ENCODE measurements at regions not wholly inside any gene's neighbourhood (a gene's known extent, or its start where the extent isn't known, plus 50 kb on each side); places are given as distances from the start of the nearest gene placed in this dataset.

DNA sequence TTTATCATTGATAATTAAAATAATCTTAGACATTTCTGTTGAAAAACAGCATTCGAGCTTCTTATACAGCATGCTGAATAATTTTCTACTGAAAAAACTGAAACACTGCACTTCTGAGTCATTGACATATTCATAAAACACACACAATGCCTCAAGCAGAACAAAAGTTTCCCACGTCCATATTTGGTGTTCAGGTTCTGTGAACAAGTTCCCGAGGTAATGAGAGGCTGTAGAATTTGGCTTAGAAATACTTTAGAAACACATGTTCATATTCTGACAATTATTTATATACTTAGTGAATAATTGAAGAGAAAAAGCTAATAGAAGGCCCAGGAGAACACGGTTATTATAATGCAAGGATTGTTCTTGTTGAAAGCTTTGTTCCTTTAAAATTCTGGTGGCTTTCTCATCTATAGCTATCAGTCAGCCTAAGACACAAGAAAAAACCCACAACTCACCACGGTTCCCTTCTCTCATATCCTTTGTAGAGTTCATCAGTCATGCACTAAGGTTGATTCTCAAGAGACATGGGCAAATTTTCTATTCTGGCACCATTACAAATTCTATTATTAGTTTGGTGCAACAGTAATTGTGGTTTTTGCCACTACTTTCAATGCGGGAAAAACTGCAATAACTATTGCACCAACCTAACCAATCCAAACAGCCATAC is 194.4 kb downstream of the TMX3 start:
- DNase-seq, result no peak

DNA sequence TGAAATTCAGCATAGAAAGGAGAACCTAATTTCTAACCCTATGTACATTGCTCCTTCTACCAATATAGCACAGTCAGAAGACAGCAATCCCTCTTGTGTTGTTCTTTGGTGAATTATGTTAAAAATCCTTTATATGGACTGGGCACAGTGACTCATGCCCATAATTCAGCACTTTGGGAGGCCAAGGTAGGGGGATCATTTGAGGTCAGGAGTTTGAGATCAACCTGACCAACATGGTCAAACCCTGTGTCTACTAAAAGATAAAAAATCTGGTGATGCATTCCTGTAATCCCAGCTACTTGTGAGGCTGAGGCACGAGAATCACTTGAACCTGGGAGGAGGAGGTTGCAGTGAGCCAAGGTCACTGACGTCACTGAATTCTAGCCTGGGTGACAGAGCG is 195.6 kb downstream of the TMX3 start:
- DNase-seq, result no peak

- DNase-seq, result no peak
Observed at GRCh38 chr18:68509902-68510301, 205.0 kb downstream of the TMX3 start.

GRCh38 chr18:68507781-68508180 is 207.1 kb downstream of the TMX3 start:
- DNase-seq, result no peak

DNA sequence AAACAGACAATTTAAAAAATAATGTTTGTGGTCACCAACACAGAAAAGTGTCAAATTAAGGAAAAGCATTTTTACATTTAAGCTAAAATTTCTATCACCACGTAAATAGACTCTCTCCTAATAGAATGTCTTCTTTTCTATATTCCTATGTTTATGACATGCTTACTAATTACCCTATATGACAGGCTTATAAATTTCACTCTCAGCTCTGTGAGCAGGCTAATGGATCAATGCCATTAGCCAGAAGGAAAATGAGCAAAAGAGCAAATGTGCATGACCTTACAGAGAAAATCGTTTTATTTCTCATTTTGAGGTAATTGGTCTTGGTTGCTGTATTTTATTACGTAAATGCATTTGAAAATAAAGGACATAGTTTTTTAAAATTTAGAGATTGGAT is 209.7 kb downstream of the TMX3 start:
- DNase-seq, result no peak

DNA sequence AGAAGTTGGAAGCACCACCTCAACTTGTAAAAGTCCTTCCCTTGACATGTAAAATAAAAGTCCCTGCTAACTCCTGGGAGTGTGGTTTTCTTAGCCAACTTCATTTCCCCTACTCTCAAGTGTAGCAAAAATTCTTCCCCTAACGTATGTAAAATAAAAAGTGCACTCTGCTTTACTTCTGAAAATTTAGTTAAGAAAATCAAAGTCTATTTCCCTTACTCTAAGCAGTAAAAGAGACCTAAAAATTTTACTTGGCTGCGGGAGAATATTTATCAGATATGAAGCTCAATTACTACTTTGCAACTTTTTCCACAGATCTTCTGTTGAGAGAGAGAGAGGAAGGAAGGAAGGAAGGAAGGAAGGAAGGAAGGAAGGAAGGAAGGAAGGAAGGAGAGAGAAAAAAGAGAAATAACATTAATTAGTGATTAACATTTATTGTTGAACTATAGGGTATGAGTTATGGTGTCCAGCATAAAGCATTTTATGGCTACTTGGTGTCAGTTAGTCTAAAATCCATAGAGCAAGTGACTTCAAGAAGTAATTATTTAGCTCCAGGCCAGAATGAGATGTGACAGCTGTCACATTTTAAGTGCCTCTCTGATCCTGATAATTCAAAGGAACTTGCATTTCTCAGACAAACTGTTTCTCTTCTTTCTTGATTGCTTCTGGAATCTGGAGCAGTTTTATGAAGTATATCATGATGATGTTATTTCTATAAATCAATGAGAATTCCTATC is 210.3 kb downstream of the TMX3 start:
- DNase-seq, result no peak

- DNase-seq, result no peak
Observed at GRCh38 chr18:68500556-68500955, 214.4 kb downstream of the TMX3 start.

DNA sequence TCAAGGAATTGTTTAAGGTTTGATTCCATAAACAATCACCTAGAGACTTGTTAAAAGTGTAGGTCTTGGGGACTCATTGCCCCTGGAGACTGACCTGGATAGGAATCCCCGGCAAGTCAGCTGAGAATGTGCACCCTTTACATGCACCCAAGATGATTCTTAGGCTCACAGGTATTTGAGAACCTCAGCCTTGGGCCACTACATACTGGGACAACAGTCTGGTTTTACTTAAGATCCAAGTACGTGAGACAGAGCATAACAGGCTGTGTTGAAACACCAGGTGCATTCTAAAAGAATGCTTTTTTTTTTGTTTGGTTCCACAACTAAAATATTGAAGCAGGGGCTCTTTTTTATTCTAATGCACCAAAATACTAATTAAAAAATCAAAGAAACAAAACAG is 215.8 kb downstream of the TMX3 start:
- DNase-seq, result no peak

- no peak for DNase-seq
Observed at GRCh38 chr18:68498636-68499035, 216.3 kb downstream of the TMX3 start.

DNA sequence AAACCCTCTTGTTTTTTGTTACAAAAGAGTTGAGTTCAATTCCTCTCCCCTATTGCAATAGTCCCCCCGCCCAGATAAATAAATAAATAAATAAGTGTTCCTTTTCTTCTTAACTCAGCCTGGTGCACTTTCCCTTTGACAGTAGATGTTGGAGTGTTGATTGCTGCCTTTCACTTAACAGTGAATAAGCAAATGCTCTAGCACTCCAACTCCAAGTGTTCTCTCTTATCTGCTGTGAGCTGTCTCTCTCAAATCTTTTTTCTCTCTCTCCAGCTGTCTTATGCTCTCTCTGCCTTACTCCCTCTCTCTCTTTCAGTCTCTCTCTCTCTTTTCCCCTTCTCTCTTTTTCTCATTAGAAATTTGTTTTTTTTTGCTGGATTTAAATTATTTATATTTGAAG is 216.7 kb downstream of the TMX3 start:
- DNase-seq, result no peak

DNA sequence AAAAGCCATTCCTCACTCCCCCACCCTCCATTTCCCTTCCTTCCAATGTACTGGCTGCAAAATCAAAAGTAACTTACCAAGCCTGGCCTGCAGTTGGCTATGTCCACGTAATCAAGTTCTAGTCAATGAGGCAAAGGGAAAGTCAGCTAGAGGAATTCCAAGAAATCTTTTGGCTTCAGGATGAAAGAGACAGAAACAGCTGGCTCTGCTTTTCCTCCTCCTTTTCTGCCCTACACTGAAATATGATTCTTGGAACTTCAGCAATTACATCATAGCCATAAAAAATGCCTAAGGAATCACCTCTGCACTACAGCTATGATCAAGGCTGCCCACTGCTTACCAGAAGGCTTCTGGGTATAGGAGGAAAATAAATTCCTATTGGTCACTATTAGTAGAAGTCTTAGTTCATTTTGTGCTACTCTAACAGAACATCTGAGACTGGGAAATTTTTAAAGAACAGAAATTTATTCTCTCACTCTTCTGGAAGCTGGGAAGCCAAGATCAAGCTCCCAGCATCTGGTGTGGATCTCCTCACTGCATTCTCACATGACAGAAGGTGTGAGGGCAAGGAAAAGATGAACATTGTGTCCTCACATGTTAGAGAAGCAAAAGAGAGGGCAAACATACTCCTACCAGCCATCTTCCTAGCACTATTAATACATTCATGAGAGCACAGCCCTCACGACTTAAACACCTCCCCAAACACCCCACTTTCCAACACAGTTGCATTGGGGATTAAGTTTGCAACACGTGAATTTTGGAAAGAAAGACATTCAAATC is 219.9 kb downstream of the TMX3 start:
- DNase-seq, result no peak

DNA sequence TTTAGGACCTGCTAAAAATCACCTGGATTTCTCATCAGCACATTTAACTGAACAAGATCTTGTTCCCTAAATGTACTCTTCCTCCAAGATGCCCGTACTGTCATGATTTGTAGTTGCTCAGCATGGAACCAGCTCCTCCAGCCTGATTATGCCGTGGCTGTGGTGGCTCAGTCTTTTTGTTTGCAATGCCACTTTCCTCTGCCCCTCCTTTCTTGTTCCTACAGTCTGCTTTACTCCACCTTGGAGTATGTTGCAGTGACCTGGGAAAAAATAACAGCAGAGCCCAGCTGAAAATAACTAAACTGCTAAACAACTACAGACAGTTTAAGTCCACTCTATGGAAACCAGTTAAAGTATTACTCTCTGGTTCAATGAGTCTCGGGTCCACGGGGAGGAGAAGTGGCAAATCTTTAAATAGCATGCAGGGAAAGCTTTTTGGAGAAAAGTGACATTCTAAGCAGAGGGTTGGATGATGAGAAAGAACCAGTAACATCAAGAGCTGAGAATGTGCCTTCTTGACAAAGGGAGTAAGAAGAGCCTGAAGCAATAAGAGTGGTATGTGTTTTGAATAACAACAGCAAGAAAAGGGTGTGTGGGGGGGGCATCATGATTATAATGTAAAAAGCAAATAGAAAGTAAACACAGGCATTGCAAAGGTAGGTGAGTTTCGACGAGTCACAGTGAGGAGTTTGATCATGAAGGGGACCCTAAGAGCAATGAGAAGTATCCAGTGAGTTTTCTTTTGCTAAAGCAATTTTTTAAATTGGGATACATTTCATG is 225.7 kb downstream of the TMX3 start:
- no peak for DNase-seq

DNA sequence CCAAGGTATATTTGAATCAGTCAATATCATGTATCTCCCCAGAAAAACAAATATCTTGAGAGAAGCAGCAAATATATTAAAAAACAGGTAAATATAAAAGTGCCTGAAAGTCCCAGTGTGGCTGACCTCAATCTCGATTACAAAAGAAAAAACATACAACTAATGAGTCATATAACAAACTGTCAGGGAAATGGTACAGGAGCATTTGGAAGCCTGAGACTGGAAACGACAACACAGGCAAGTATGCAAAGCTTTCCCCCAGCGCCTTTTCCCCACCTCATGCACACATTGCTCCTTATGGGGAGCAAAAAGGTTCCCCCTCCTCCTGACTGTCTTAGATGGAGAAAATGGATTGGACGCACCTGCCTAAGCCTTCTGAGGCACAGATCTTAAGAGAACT is 230.7 kb downstream of the TMX3 start:
- no peak for DNase-seq

GRCh38 chr18:68482815-68483214 is 232.1 kb downstream of the TMX3 start:
- DNase-seq, result no peak

GRCh38 chr18:68480196-68480595 is 234.7 kb downstream of the TMX3 start:
- no peak for DNase-seq

DNA sequence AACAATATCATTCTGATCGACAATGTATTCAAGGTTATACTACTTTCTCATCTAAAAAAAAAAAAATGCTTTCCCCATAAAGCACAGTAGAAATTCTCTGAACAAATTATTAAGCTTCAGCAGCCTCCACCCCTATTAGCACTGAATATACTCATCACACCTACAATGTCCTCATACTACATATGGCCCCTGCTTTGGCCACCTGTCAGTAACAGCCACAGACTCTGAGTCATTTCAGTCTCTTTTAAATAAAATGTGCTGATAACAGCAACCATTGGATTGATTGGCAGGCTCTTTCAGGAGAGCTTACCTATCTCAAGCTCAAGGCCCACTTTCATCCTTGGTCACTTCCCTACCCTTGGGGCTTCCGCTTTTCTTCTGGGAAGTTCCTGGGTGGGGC is 236.7 kb downstream of the TMX3 start:
- no peak for DNase-seq

GRCh38 chr18:68475883-68476282 is 239.0 kb downstream of the TMX3 start:
- no peak for DNase-seq

- DNase-seq, result no peak
Observed at GRCh38 chr18:68472701-68473295, 242.1 kb downstream of the TMX3 start.

- DNase-seq, result no peak
Observed at GRCh38 chr18:68469049-68469625, 245.8 kb downstream of the TMX3 start.

GRCh38 chr18:68467957-68468356 is 247.0 kb downstream of the TMX3 start:
- no peak for DNase-seq

GRCh38 chr18:68467329-68467728 is 247.6 kb downstream of the TMX3 start:
- no peak for DNase-seq

- no peak for DNase-seq
Observed at GRCh38 chr18:68466672-68467071, 248.2 kb downstream of the TMX3 start.
